ENCODE measurements at regions not wholly inside any gene's neighbourhood (a gene's known extent, or its start where the extent isn't known, plus 50 kb on each side); places are given as distances from the start of the nearest gene placed in this dataset.

GRCh38 chr16:62386411-62386810 is 350.2 kb upstream of the CDH8 start:
- TF ChIP-seq YY1 (IDR thresholded peaks at IDR 0.05; ENCODE audit: low read depth) = no peak
- no peak for TF ChIP-seq EGR1 (IDR thresholded peaks at IDR 0.05)
- no peak for TF ChIP-seq CREB1 (IDR thresholded peaks at IDR 0.05; ENCODE audit: low read depth)
- TF ChIP-seq, protein P1, sequence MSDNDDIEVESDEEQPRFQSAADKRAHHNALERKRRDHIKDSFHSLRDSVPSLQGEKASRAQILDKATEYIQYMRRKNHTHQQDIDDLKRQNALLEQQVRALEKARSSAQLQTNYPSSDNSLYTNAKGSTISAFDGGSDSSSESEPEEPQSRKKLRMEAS (IDR thresholded peaks at IDR 0.05) = no peak
- TF ChIP-seq EP300 (IDR thresholded peaks at IDR 0.05; ENCODE audit: borderline replicate concordance) = no peak
- no peak for TF ChIP-seq TAF1 (IDR thresholded peaks at IDR 0.05; ENCODE audit: low read depth)
- TF ChIP-seq, protein P2, sequence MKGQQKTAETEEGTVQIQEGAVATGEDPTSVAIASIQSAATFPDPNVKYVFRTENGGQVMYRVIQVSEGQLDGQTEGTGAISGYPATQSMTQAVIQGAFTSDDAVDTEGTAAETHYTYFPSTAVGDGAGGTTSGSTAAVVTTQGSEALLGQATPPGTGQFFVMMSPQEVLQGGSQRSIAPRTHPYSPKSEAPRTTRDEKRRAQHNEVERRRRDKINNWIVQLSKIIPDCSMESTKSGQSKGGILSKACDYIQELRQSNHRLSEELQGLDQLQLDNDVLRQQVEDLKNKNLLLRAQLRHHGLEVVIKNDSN (IDR thresholded peaks at IDR 0.05) = no peak
